Vagina (tissue), 2 donors: ENCODE measurements at regions not wholly inside any gene's neighbourhood (a gene's known extent, or its start where the extent isn't known, plus 50 kb on each side); places are given as distances from the start of the nearest gene placed in this dataset.

Experiments used
- CTCF ChIP-seq, 3 experiments: fragments of 450-650 bp in 2 of 3; fragments of 200-600 bp in 1 of 3; sonication (generic) in 1 of 3; IDR thresholded peaks; one replicate each; pipeline ENCODE4 v1.5.1; 2017 to 2019; ENCODE audit warnings: antibody characterized with exemption in 3 of 3, mild to moderate bottlenecking in 2 of 3, moderate library complexity in 2 of 3
- POLR2A ChIP-seq, 2 donors: fragments of 450-650 bp; IDR thresholded peaks; one replicate each; pipeline ENCODE4 v1.6.1; 2017; ENCODE audit warnings: antibody characterized with exemption in 2 of 2, mild to moderate bottlenecking in 2 of 2, moderate library complexity in 2 of 2

- TF ChIP-seq CTCF (IDR thresholded peaks at IDR 0.05), result no peak
- TF ChIP-seq POLR2A (IDR thresholded peaks at IDR 0.05), result no peak
Observed at GRCh38 chr20:60789399-60789798, 462.7 kb upstream of the CDH4 start.
